T1000 (cell line): ENCODE measurements at regions not wholly inside any gene's neighbourhood (a gene's known extent, or its start where the extent isn't known, plus 50 kb on each side); places are given as distances from the start of the nearest gene placed in this dataset.
"Not testable (repeated sequence)": the region's sequence is repeated elsewhere in the genome, so short reads cannot be mapped to it uniquely, and the experiment has no call there.

Experiments used
- DNase-seq: peaks from one replicate; lab custom pipeline; 2025; ENCODE audit warnings: mixed read lengths; lab: John Stamatoyannopoulos, UW

GRCh38 chr14:97029800-97030199, 232.6 kb downstream of the VRK1 start:
- DNase-seq, result no peak

- no peak for DNase-seq
Measured at GRCh38 chr14:97031530-97031929, 234.3 kb downstream of the VRK1 start.

DNA sequence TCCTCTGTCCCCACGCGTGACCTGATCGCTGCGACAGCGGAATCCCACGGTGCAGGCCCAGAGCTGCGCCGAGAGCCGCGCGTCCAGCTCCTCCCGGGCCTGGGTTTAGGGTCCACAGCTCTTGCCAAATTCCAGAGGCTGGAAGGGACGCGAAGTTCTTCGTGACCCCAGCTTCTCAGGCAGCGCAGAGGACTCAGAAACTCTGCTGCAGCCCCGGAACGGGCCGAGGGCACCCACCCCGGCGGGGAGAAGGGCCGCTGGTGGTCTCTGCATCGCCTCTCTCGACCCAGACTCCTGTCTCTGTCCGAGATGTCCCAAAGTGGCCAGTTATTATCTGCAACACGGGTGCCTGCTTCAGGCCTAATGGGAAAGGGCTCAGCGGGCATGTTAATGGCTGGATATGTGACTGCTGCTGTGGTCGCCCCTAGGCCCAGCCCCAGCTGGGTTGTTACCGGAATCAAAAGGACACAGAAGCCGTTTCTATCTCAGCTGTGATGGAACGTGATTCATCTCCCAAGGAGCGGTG, 236.4 kb downstream of the VRK1 start:
- DNase-seq, result no peak

DNA sequence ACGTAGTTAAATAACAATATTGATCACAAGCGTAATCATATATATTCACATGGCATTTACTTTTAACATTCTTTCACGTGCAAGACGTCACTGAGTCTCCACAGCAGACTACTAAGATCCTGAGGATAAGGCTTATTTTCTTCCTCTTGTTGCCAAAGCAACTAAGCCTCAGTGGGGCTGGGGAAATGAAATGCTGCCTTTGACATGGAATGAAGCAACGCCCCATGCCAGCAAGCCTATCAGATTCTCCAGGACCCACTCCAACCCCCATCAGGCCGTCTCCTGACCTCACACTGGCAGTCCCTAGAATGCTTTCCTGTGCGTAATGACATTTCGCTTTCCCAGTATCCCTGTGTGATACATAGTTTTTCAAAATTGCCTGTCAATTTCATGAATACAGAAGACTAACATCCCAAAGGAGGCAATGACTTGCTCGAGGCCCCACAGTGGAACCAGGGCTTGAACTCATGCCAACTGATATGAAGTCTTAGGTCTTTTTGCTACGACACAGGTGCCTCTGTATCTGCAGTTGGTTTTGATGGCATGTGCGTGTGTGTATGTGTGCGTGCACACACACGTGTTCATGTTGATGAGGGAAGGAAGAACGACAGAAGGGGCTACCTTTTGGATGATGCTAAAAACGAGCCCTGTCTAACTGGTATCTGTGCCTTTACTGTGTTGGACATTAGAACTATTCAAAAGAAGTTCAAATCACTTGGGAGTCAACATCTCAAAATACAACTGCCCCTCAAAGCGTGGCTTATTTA, 239.1 kb downstream of the VRK1 start:
- no peak for DNase-seq

DNA sequence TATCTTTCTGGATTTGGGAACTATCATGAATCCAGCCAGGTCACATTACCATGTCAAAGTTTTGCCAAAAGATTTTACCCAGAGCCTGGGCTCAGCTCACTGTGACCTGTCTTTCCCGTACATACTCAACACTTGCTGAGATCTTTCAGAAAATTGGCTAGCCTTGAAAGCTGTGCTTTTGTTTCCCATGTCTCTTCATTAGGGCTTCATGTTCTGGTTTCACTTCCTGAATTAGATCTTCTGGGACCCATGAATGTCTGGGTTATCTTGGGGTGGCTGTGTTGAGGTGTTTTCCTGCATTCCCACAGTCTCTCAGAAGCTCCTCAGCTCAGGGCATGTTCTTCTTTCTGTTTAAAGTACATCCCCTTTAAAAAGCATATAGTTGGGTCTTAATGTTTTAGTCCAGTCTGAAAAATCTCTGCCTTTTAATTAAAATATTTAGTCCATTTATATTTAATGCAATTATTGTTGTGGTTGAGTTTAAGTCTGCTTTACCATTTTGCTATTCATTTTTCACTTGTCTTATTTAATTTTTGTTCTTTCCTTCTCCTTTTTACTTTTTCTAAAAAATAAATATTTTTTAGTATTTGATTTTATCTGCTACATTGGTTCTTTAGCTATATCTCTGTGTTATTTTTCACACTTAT, 242.7 kb downstream of the VRK1 start:
- no peak for DNase-seq

GRCh38 chr14:97046967-97047366, 249.8 kb downstream of the VRK1 start:
- no peak for DNase-seq

DNA sequence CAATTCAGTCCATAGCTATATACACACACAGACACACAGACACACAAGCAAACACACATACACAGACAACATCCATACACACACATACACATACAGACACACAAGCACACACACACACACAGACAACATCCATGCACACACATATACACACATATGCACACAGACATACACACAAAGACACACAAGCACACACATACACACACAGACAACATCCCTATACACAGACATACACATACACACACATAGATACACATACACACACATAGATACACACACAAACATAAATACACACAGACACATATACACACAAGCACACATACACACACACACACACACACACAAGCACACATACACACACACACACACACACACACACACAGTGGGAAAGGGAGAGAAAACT, 254.8 kb downstream of the VRK1 start:
- DNase-seq, result no peak

DNA sequence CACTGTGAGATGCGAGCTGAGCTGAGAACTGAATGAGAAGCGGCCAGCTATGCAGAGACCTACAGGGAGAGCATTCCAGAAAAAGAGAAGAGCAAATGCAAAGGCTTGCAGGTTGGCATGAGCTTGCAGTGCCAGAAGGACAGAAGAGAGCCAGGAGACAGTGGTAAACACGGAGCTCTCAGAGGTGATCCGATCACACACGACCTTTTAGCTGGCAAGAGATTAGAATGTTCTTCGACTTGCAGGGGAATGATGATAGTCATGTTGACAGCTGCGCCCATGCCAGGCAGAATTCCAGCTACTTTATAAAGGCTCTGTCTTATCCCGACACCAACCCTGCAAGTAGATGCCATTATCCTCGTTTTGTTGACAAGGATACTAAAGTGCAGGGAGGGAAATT, 256.8 kb downstream of the VRK1 start:
- no peak for DNase-seq

GRCh38 chr14:97055355-97055754, 258.2 kb downstream of the VRK1 start:
- no peak for DNase-seq

DNA sequence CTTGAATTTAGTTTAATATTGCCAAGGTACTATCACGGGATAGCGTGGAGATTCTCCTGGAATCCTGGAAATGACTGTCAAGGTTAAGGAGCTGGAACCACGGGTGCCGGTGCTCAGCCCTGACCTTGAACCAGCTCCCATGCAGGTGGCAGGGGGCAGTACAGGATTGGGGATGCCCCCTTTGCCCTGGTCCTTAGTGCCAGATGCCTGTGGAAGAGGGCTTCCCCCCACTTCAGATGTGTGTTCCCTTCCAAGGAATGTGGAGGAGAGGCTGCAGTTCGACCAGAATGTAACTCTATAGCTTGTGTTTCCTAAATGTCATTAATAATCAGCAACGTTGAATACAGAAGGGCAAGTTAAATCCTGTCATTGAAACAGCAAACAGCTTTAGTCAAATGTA, 258.9 kb downstream of the VRK1 start:
- no peak for DNase-seq

- no peak for DNase-seq
Measured at GRCh38 chr14:97057238-97058073, 260.3 kb downstream of the VRK1 start.

- DNase-seq, result no peak
Measured at GRCh38 chr14:97058074-97058467, 260.9 kb downstream of the VRK1 start.

- no peak for DNase-seq
Measured at GRCh38 chr14:97058589-97058988, 261.4 kb downstream of the VRK1 start.

- DNase-seq, result no peak
Measured at GRCh38 chr14:97061198-97061597, 264.0 kb downstream of the VRK1 start.

GRCh38 chr14:97061714-97062113, 264.5 kb downstream of the VRK1 start:
- DNase-seq, result no peak

- DNase-seq, result no peak
Measured at GRCh38 chr14:97065305-97066067, 268.3 kb downstream of the VRK1 start.

DNA sequence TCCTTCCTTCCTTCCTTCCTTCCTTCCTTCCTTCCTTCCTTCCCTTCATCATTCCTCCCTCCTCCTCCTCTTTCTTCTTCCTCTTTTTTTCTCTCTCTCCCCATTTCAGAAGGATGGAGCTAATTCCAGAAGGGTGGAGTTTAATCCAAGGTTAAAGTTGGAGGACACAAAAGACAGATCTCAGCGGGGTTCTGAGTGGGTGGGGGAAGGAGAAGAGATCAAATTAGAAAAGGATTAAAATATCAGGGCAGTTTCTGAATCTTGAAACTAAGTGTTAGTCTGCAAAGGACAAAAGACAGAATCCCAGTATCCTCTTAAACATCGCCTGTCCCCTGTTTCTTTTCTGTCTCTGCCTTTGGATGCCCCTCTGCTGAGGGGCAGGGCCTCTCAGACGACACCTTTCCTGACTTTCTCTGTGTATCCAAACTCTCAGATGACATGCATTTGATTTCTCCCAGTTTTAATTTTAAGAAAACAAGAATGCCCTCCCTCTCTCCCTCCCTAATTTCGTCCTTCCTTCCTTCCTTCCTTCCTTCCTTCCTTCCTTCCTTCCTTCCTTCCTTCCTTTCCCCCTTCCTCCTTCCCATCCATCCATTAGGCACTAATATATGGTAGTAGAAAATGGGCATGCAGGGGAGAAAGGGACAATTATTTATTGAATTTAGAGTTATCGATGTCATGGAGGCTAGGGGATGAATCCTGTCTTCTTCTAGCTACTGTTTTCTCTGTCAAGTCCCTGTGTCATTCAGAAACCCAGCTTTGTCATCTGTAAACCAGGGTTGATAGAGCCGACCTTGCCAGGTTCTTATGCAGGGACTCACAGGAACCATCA, 269.1 kb downstream of the VRK1 start:
- no peak for DNase-seq

DNA sequence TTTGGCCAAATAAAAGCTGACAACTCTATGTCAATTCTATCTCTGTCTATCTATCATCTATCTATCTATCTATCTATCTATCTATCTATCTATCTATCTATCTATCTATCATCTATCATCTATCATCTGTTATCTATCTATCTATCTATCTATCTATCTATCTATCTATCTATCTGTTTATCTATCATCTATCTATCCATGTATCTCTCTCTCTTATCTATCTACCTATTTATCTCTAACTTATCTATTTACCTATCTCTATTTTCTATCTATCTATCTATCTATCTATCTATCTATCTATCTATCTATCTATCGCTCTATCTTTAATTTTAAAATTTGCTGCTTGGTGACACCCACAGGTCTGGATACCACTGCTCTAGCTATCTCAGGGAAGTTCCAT, 271.1 kb downstream of the VRK1 start:
- not testable (repeated sequence) for DNase-seq

GRCh38 chr14:97070259-97070658, 273.1 kb downstream of the VRK1 start:
- no peak for DNase-seq

DNA sequence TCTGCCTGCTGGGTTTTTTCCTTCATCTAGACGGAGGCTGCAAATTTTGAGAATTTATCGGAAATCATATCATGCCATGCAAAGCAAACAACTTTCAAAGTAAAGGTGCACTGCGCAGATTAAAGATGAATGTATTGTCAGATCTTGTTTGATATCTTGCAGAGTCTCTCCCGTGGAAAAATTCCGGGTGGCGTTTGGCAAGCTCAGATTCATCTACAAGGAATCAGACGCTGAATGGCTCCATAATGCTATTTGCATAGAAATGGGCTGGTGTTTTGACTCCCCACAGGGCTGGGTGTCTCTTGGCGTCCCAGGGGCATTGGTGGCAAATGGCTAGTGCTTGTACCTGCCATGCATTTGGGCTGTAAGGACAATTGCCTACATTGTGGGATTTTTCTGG, 274.0 kb downstream of the VRK1 start:
- DNase-seq, result no peak

- DNase-seq, result no peak
Measured at GRCh38 chr14:97073622-97074021, 276.4 kb downstream of the VRK1 start.
